Esophagus squamous epithelium (tissue), 5 donors: ENCODE measurements at regions not wholly inside any gene's neighbourhood (a gene's known extent, or its start where the extent isn't known, plus 50 kb on each side); places are given as distances from the start of the nearest gene placed in this dataset.

Experiments
- DNase-seq: peaks from one replicate; lab custom pipeline; 2025; lab: John Stamatoyannopoulos, UW
- H3K27ac ChIP-seq, 4 donors: fragments of 200-600 bp; sonication (generic); one replicate each; pipeline ENCODE4 v1.5.1; 2016 to 2019; ENCODE audit warnings: mild to moderate bottlenecking in 1 of 4
- H3K27me3 ChIP-seq, 4 donors: fragments of 200-600 bp; sonication (generic); 1 replicate in 3 of 4; 2 replicates in 1 of 4; pipeline versions ENCODE4 v1.5.1 to v1.6.0; 2017 to 2021; ENCODE audit warnings: antibody characterized with exemption in 1 of 4
- H3K36me3 ChIP-seq, 3 donors: fragments of 200-600 bp; sonication (generic); one replicate each; pipeline ENCODE4 v1.5.1; 2016 to 2019
- H3K4me1 ChIP-seq, 3 donors: fragments of 200-600 bp; sonication (generic); one replicate each; pipeline ENCODE4 v1.5.1; 2017 to 2019
- H3K4me3 ChIP-seq, 4 donors: fragments of 200-600 bp; sonication (generic); 1 replicate in 3 of 4; 2 replicates in 1 of 4; pipeline ENCODE4 v1.5.1; 2016 to 2019; ENCODE audit warnings: mild to moderate bottlenecking in 2 of 4, moderate library complexity in 1 of 4
- H3K9me3 ChIP-seq, 3 donors: fragments of 200-600 bp; sonication (generic); one replicate each; pipeline ENCODE4 v1.5.1; 2016 to 2019
- POLR2A ChIP-seq, 4 donors: fragments of 450-650 bp; IDR thresholded peaks; one replicate each; pipeline ENCODE4 v1.6.1; 2017; ENCODE audit warnings: antibody characterized with exemption in 4 of 4, mild to moderate bottlenecking in 4 of 4, moderate library complexity in 3 of 4
- WGBS, 2 donors: methylation state at CpG; one replicate each; pipeline ENCODE4 v1.1.5; 2018; 5-methylcytosine and 5-hydroxymethylcytosine counted together
- intact Hi-C: fragments of 100-400 bp; cut with DNase I; formaldehyde crosslinking; loops from one replicate; pipeline ENCODE4 v1.15.0; 2022
- TF ChIP-seq, protein P1 (sequence below), 6 experiments: fragments of 450-650 bp in 4 of 6; fragments of 200-600 bp in 2 of 6; sonication (generic) in 2 of 6; IDR thresholded peaks; one replicate each; pipeline ENCODE4 v1.5.1; 2016 to 2019; ENCODE audit warnings: antibody characterized with exemption in 6 of 6, mild to moderate bottlenecking in 4 of 6, moderate library complexity in 4 of 6
- donor health status: DM: yes; HTN: yes; CAD: no.

- H3K4me3 ChIP-seq: no peak overlapping the region
- no peaks in the 10 kb centered on the region for H3K9me3 ChIP-seq
- TF ChIP-seq, protein P1, sequence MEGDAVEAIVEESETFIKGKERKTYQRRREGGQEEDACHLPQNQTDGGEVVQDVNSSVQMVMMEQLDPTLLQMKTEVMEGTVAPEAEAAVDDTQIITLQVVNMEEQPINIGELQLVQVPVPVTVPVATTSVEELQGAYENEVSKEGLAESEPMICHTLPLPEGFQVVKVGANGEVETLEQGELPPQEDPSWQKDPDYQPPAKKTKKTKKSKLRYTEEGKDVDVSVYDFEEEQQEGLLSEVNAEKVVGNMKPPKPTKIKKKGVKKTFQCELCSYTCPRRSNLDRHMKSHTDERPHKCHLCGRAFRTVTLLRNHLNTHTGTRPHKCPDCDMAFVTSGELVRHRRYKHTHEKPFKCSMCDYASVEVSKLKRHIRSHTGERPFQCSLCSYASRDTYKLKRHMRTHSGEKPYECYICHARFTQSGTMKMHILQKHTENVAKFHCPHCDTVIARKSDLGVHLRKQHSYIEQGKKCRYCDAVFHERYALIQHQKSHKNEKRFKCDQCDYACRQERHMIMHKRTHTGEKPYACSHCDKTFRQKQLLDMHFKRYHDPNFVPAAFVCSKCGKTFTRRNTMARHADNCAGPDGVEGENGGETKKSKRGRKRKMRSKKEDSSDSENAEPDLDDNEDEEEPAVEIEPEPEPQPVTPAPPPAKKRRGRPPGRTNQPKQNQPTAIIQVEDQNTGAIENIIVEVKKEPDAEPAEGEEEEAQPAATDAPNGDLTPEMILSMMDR (IDR thresholded peaks at IDR 0.05): no peak
- TF ChIP-seq POLR2A (IDR thresholded peaks at IDR 0.05): no peak
- H3K27me3 ChIP-seq: no peaks in the 10 kb centered on the region
- WGBS, 2 donors: 63 to 75% methylated on average over 8 of the region's 10 CpGs
- H3K27ac ChIP-seq: peak overlapping the region; percentile 67 to 87 (median 78)
- no peak for DNase-seq
- intact Hi-C loops: loop anchor here (5.0 kb wide), 2 partner anchors 48 to 142 kb away; partner anchors contain the start of gene DUSP5
- H3K36me3 ChIP-seq: no peaks in the 10 kb centered on the region
- peaks cover 12 to 77% (median 28%) of the 10 kb centered on the region in 3 donors for H3K4me1 ChIP-seq
Observed at GRCh38 chr10:110355141-110355831, 50.6 kb upstream of the SMNDC1 start.

GRCh38 chr10:110355922-110356627 lies 51.4 kb upstream of the SMNDC1 start:
- no peaks in the 10 kb centered on the region for H3K36me3 ChIP-seq
- no peak for DNase-seq
- TF ChIP-seq, protein P1 (IDR thresholded peaks at IDR 0.05): no peak
- peak in 1 of 4 donors; percentile 24 for TF ChIP-seq POLR2A (IDR thresholded peaks at IDR 0.05)
- WGBS, 2 donors: 53 to 59% methylated on average over 9 of the region's 9 CpGs
- H3K9me3 ChIP-seq: no peaks in the 10 kb centered on the region
- peaks cover 12 to 77% (median 28%) of the 10 kb centered on the region in 3 donors for H3K4me1 ChIP-seq
- peak overlapping the region; percentile 67 to 87 (median 78) for H3K27ac ChIP-seq
- intact Hi-C loops: loop anchor here (5.0 kb wide), 2 partner anchors 49 to 141 kb away; partner anchors contain the start of gene DUSP5
- peak overlapping the region in 3 of 4 donors; percentile 5 to 26 (median 11) for H3K4me3 ChIP-seq
- no peaks in the 10 kb centered on the region for H3K27me3 ChIP-seq

DNA sequence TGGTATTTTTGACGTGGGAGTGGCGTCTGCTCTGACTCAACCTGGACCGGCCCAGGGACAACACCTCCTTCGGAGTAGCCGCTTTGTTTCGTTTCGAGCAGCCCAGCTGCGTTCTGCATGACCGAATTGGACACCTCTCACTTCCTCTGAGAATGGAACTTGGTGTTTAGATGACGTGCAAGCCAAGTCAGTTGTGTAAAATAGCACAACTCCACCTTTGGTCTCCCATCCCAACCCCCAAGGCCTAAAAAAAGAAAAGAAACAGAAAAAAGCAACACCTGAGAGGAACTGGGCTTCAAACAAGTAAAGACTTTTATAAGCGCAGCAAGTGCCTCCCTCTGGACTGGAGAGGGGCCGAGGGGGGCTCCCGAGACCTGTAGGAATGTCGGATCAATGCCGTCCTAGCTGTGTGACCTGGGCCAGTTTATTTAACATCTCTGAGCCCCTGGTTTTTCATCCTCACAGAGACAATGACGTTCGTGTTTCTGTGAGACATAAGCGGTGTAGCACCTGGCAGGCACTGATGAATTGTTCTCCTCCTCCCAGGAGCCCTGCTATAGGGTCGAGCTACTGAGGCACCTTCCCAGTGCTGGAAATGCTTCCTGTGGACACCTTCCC lies 52.0 kb upstream of the SMNDC1 start:
- TF ChIP-seq, protein P1 (IDR thresholded peaks at IDR 0.05): no peak
- no peak for TF ChIP-seq POLR2A (IDR thresholded peaks at IDR 0.05)
- peak overlapping the region in 3 of 4 donors; percentile 5 to 26 (median 11) for H3K4me3 ChIP-seq
- intact Hi-C loops: loop anchor here (5.0 kb wide), 2 partner anchors 49 to 141 kb away; partner anchors contain the start of gene DUSP5
- H3K9me3 ChIP-seq: no peaks in the 10 kb centered on the region
- H3K36me3 ChIP-seq: no peaks in the 10 kb centered on the region
- peak; percentile 23 for DNase-seq
- H3K27ac ChIP-seq: peak overlapping the region; percentile 67 to 87 (median 78)
- peaks cover 12 to 77% (median 28%) of the 10 kb centered on the region in 3 donors for H3K4me1 ChIP-seq
- WGBS, 2 donors: 30 to 34% methylated on average over 12 to 19 of the region's 19 CpGs
- H3K27me3 ChIP-seq: no peaks in the 10 kb centered on the region

GRCh38 chr10:110357252-110357780 lies 52.6 kb upstream of the SMNDC1 start:
- no peak for DNase-seq
- no peaks in the 10 kb centered on the region for H3K27me3 ChIP-seq
- intact Hi-C loops: loop anchor here (5.0 kb wide), 2 partner anchors 50 to 140 kb away; partner anchors contain the start of gene DUSP5
- H3K9me3 ChIP-seq: no peaks in the 10 kb centered on the region
- H3K27ac ChIP-seq: peak overlapping the region; percentile 66 to 87 (median 78)
- TF ChIP-seq, protein P1 (IDR thresholded peaks at IDR 0.05): no peak
- TF ChIP-seq POLR2A (IDR thresholded peaks at IDR 0.05): peak in 1 of 4 donors; percentile 36
- H3K36me3 ChIP-seq: no peaks in the 10 kb centered on the region
- H3K4me1 ChIP-seq: peaks cover 12 to 77% (median 28%) of the 10 kb centered on the region in 3 donors
- WGBS, 2 donors: 40 to 42% methylated on average over 15 of the region's 17 CpGs
- peak overlapping the region in 3 of 4 donors; percentile 5 to 26 (median 11) for H3K4me3 ChIP-seq
